ENCODE measurements at regions not wholly inside any gene's neighbourhood (a gene's known extent, or its start where the extent isn't known, plus 50 kb on each side); places are given as distances from the start of the nearest gene placed in this dataset.

DNA sequence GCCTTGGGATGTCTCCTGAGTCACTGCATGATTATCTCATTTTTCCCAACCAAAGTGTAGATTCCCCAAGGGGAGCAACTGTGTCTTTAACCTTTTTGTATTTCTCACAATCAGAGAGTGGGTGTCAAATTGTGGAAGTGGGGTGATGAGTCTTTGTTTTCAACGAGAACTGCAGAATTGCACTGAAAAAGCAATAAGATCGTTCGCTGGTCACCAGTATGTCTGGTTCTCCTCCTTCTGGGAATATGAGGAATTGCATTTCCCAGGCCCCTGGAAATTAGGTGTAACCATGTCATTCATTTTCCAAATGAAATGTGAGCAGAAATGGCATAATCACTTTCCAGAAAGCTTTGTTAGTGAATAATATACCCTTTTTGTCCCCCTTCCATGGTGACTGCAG lies 326.9 kb downstream of the GPAM start:
- TF ChIP-seq EZH2 (IDR thresholded peaks at IDR 0.05): no peak
- no peak for TF ChIP-seq POLR2AphosphoS5 (IDR thresholded peaks at IDR 0.05; ENCODE audit: borderline replicate concordance, low read depth, low read length)
